Epithelial cell of esophagus (primary cell): ENCODE measurements at regions not wholly inside any gene's neighbourhood (a gene's known extent, or its start where the extent isn't known, plus 50 kb on each side); places are given as distances from the start of the nearest gene placed in this dataset.

ENCODE experiments used
- DNase-seq: peaks from one replicate; pipeline ENCODE4 v3.0.0; 2010; ENCODE audit warnings: low read depth
- H3K4me3 ChIP-seq: 2 replicates; pipeline ENCODE4 v1.5.1; 2011; ENCODE audit warnings: mild to moderate bottlenecking, low read length, control low read depth
- TF ChIP-seq, protein P1 (sequence below): IDR thresholded peaks from 2 replicates; pipeline ENCODE4 v1.5.1; 2011; ENCODE audit warnings: low read depth, mild to moderate bottlenecking, low read length, control low read depth, inconsistent platforms; ENCODE audit not compliant: insufficient read depth; ENCODE audit errors: missing control alignments

DNA sequence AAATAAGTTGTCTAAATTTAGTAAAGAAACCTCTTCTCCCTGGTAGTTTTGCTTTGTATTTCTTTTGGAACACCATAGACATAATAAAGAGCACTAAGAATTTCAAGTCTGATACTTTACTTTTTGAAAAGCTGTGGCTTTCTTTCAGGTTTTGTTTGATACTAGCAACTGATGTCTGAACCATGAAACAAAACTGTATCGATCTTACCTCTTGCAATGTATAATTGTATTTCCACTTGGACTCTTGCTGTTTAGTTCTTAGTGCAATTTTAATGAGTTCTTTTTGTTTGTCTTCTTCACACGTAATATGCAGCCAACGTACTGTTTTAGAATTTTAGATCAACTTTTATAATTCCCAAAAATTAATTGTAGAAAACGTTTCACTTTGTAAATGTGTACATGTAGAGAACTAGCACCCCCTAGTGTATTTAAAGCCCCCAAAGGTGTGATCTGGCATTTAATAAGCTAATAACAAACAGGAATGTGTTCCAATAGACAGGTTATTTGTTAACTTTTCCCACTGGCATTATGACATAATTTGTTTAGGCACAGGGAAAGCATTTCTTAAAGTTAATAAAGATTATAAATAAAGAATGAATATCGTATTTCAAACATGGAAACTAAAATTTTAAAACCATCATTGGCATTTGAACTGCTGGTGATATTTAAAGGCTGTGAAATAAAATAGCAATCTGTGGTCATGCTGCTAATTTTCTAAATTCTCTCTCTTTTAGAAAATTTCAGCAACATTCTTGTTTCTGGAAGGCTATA lies 289.1 kb upstream of the DNAJC19 start:
- no peak for DNase-seq
- no peak overlapping the region for H3K4me3 ChIP-seq
- TF ChIP-seq, protein P1, sequence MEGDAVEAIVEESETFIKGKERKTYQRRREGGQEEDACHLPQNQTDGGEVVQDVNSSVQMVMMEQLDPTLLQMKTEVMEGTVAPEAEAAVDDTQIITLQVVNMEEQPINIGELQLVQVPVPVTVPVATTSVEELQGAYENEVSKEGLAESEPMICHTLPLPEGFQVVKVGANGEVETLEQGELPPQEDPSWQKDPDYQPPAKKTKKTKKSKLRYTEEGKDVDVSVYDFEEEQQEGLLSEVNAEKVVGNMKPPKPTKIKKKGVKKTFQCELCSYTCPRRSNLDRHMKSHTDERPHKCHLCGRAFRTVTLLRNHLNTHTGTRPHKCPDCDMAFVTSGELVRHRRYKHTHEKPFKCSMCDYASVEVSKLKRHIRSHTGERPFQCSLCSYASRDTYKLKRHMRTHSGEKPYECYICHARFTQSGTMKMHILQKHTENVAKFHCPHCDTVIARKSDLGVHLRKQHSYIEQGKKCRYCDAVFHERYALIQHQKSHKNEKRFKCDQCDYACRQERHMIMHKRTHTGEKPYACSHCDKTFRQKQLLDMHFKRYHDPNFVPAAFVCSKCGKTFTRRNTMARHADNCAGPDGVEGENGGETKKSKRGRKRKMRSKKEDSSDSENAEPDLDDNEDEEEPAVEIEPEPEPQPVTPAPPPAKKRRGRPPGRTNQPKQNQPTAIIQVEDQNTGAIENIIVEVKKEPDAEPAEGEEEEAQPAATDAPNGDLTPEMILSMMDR = no peak

DNA sequence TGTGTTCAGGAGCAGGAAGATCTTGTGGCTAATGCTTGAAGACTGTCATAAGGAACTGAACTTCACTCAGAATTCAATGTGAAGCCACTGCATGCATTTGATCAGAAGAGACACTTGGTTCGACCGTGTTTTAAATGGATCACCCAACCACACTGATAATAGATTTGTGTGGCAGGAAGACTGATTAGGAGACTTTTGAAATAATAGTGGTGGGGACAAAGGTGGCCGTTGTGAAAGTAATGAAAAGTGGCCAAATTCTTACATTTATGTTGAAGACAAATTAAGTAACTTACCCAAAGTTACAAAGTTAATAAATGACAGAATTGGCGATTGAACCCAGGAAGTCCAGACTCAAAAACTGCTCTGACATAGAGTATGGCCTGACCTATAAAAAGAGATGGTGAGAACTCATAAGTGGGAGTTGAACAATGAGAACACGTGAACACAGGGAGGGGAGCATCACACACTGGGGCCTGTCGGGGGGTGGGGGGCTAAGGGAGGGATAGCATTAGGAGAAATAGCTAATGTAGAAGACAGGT lies 286.9 kb upstream of the DNAJC19 start:
- no peak for DNase-seq
- TF ChIP-seq, protein P1 = no peak
- no peak overlapping the region for H3K4me3 ChIP-seq

DNA sequence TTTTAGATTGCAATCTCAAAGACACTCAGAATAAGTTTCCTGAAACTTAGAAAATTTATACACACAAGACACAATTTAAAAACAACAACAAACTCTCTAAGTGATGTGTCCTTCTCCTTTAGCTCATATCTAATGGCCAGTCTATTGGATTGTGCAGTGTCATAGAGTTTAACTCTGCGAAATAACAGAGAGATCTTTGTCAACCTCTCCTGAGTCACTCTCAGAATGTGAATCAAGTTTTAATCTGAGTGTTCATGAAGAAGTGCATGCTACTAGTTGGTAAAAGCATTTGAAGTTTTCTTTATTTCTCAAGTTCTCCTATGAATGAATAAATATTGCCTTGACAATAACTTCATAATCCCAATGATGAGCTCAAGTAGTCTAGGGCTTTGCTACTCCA lies 284.5 kb upstream of the DNAJC19 start:
- no peak overlapping the region for H3K4me3 ChIP-seq
- no peak for DNase-seq
- TF ChIP-seq, protein P1 = no peak

DNA sequence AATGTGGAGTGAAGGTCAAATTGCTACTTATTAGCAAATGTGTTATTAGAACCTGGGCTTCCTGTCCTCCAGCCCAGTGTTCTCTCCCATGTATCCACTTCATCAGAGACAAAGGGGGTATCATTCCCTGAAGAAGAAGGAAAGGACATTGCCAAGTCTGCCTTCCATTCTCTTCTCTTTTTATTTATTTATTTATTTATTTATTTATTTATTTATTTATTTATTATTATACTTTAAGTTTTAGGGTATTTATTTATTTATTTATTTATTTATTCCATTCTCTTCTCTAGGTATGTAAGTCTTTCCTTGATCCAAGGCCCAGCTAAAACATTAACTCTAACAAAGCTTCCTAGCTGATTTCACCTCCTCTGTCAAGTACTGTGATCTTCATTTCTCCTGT lies 277.8 kb upstream of the DNAJC19 start:
- no peak for DNase-seq
- no peak overlapping the region for H3K4me3 ChIP-seq
- TF ChIP-seq, protein P1 = no peak

DNA sequence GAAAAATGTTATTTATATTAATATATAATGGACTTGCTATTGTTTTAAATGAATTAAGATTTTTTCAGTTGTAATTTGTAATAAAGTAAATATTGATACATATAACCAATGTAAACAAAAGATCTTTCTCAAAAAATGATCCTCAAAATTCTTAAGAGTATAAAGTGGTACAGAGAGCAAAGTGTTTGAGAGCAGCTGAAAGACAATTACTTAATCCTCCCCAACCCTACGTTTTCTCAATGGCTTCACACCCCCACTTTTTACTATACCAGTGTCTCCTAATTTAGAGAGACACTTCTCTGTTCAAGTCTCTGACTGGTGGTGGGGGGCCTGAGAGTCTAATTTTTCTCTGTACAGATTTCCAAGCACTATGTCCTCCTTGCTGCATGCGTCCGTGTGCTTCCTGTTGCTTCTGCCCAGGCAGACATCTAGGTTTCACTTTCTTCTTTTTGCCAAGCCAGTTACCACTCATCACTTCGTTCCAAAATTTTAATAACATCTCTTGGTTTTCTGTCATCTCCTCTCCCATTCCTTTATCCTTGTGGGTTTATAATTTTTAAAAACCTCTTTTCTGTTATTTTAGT lies 276.3 kb upstream of the DNAJC19 start:
- TF ChIP-seq, protein P1 = no peak
- DNase-seq = no peak
- H3K4me3 ChIP-seq = peak overlapping the region; percentile 17

DNA sequence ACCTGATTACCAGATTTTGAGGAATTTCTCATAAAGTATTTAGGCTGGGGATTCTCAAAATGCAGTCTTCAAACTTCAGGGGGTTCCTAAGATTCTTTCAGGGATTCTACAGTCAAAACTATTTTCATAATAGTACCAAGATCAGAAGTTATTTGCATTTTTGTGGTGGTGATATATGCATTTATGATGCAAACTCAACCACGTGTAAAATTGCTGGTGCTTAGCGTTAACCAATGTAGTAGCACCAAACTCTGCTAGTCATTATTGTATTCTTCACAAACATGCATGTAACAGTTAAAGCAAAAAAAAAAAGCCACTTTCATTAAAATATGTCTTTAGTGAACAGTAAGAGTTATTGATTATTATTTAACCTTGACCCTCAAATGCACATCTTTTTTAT lies 274.9 kb upstream of the DNAJC19 start:
- TF ChIP-seq, protein P1 = no peak
- H3K4me3 ChIP-seq = no peak overlapping the region
- no peak for DNase-seq
